ENCODE measurements at regions not wholly inside any gene's neighbourhood (a gene's known extent, or its start where the extent isn't known, plus 50 kb on each side); places are given as distances from the start of the nearest gene placed in this dataset.

DNA sequence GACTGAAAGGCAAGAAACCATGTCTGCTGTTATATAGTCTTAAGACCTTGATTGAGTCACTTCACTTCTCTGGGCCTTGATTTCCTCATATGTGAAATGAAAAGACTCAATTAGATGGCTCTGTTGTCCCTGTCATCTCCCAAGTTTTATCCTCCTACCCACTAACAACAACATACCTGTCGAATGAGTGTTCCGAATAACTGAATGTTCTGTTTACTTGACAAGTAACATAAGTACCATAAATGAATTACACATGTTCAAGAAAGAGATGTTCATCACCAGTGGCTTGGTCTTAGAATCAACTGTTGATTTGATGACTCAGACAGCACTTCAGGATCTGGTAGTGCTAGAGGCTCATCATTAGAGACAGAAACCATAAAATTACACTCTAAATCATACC, 311.7 kb downstream of the VPS13C start:
- Histone ChIP-seq H3K9me3 (no peaks in the 10 kb centered on the region), H3K4me3 (no peak overlapping the region), H3K27me3 (no peaks in the 10 kb centered on the region), H3K27ac (no peak overlapping the region), H3K4me1 (no peaks in the 10 kb centered on the region), H3K36me3 (no peaks in the 10 kb centered on the region)
- intact Hi-C loops (cut with DNase I): no loop called here
- TF ChIP-seq POLR2A (IDR thresholded peaks at IDR 0.05) (no peak), POLR2AphosphoS5 (IDR thresholded peaks at IDR 0.05) (no peak), CTCF (IDR thresholded peaks at IDR 0.05) (no peak), EP300 (IDR thresholded peaks at IDR 0.05) (no peak)
- no peak for DNase-seq
- 82 to 88% methylated on average over 2 of the region's 2 CpGs for WGBS, 2 donors

DNA sequence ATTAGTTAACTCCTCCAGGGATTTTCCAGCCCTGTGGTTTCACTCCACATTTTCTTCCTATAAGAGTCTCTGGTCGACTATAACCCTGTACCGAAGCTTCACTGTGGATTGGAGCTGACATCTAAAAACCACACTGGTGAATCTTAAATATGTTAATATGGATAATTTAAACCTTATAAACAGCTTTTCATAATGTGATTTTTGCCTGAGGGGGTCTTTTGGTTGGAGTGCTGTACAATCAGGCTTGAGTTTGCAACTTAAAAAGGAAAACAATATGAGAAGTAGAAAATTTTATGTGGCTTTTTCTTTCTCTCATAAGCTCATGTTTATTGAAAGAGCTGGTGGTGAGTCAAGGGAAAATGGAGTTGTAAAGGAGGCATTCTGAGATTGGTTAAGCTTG, 313.7 kb downstream of the VPS13C start:
- no peaks in the 10 kb centered on the region for H3K27me3 ChIP-seq
- 88 to 90% methylated on average over 2 of the region's 2 CpGs for WGBS, 2 donors
- H3K4me1 ChIP-seq: no peaks in the 10 kb centered on the region
- no peak for DNase-seq
- no peak overlapping the region for H3K27ac ChIP-seq
- no peak for TF ChIP-seq POLR2AphosphoS5 (IDR thresholded peaks at IDR 0.05)
- no peak for TF ChIP-seq CTCF (IDR thresholded peaks at IDR 0.05)
- no peak for TF ChIP-seq EP300 (IDR thresholded peaks at IDR 0.05)
- no peaks in the 10 kb centered on the region for H3K9me3 ChIP-seq
- H3K4me3 ChIP-seq: no peak overlapping the region
- H3K36me3 ChIP-seq: no peaks in the 10 kb centered on the region
- intact Hi-C loops (cut with DNase I): no loop called here

GRCh38 chr15:61743345-61743909, 316.8 kb downstream of the VPS13C start:
- no peaks in the 10 kb centered on the region for H3K9me3 ChIP-seq
- H3K27me3 ChIP-seq: no peaks in the 10 kb centered on the region
- intact Hi-C loops (cut with DNase I): no loop called here
- H3K4me3 ChIP-seq: no peak overlapping the region
- no peaks in the 10 kb centered on the region for H3K36me3 ChIP-seq
- TF ChIP-seq POLR2AphosphoS5 (IDR thresholded peaks at IDR 0.05) (no peak), POLR2A (IDR thresholded peaks at IDR 0.05) (no peak), CTCF (IDR thresholded peaks at IDR 0.05) (no peak), EP300 (IDR thresholded peaks at IDR 0.05) (no peak)
- no peak for DNase-seq
- H3K4me1 ChIP-seq: no peaks in the 10 kb centered on the region
- no peak overlapping the region for H3K27ac ChIP-seq
- WGBS, 2 donors: 59 to 79% methylated on average over 3 of the region's 3 CpGs

- no peak overlapping the region for H3K4me3 ChIP-seq
- intact Hi-C loops (cut with DNase I): no loop called here
- TF ChIP-seq EP300 (IDR thresholded peaks at IDR 0.05) (no peak), POLR2A (IDR thresholded peaks at IDR 0.05) (no peak), CTCF (IDR thresholded peaks at IDR 0.05) (no peak), POLR2AphosphoS5 (IDR thresholded peaks at IDR 0.05) (no peak)
- H3K9me3 ChIP-seq: no peaks in the 10 kb centered on the region
- no peaks in the 10 kb centered on the region for H3K36me3 ChIP-seq
- H3K27ac ChIP-seq: no peak overlapping the region
- DNase-seq: no peak
- H3K4me1 ChIP-seq: no peaks in the 10 kb centered on the region
- no peaks in the 10 kb centered on the region for H3K27me3 ChIP-seq
Measured at GRCh38 chr15:61742591-61742990, 317.7 kb downstream of the VPS13C start.

GRCh38 chr15:61736790-61737189, 323.5 kb downstream of the VPS13C start:
- 72 to 80% methylated on average over 1 of the region's 1 CpG for WGBS, 2 donors
- TF ChIP-seq EP300 (IDR thresholded peaks at IDR 0.05): no peak
- TF ChIP-seq POLR2A (IDR thresholded peaks at IDR 0.05): no peak
- TF ChIP-seq CTCF (IDR thresholded peaks at IDR 0.05): no peak
- TF ChIP-seq POLR2AphosphoS5 (IDR thresholded peaks at IDR 0.05): no peak

More at GRCh38 chr15:61736790-61737189, 323.5 kb downstream of the VPS13C start:
- Histone ChIP-seq H3K4me3 (no peak overlapping the region), H3K4me1 (no peaks in the 10 kb centered on the region), H3K27me3 (no peaks in the 10 kb centered on the region), H3K27ac (no peak overlapping the region), H3K9me3 (no peaks in the 10 kb centered on the region), H3K36me3 (no peaks in the 10 kb centered on the region)
- DNase-seq: no peak
- intact Hi-C loops (cut with DNase I): no loop called here
